Right atrium auricular region (tissue), 2 donors: ENCODE measurements at regions not wholly inside any gene's neighbourhood (a gene's known extent, or its start where the extent isn't known, plus 50 kb on each side); places are given as distances from the start of the nearest gene placed in this dataset.

Experiments used
- DNase-seq: peaks from one replicate; pipeline ENCODE4 v3.0.0-alpha.2; 2019; ENCODE audit warnings: low spot score
- H3K27ac ChIP-seq, 2 donors: fragments of 200-600 bp; sonication (generic); 1 replicate in 1 of 2; 2 replicates in 1 of 2; pipeline ENCODE4 v1.5.1; 2016 to 2019
- H3K27me3 ChIP-seq, 2 donors: fragments of 200-600 bp; sonication (generic); one replicate each; pipeline versions ENCODE4 v1.5.1 to v1.6.0; 2017 to 2019
- H3K36me3 ChIP-seq: fragments of 200-600 bp; sonication (generic); one replicate; pipeline ENCODE4 v1.5.1; 2016
- H3K4me1 ChIP-seq, 2 donors: fragments of 200-600 bp; sonication (generic); one replicate each; pipeline versions ENCODE4 v1.5.1 to v1.6.0; 2017 to 2019
- H3K4me3 ChIP-seq, 2 donors: fragments of 200-600 bp; sonication (generic); 1 replicate in 1 of 2; 2 replicates in 1 of 2; pipeline ENCODE4 v1.5.1; 2017 to 2019; ENCODE audit warnings: mild to moderate bottlenecking in 1 of 2, moderate library complexity in 1 of 2
- H3K9me3 ChIP-seq, 2 donors: fragments of 200-600 bp; sonication (generic); one replicate each; pipeline ENCODE4 v1.5.1; 2019
- TF ChIP-seq, protein P1 (sequence below), 2 donors: fragments of 200-600 bp; sonication (generic); IDR thresholded peaks; one replicate each; pipeline ENCODE4 v1.5.1; 2019; ENCODE audit warnings: antibody characterized with exemption in 2 of 2

DNA sequence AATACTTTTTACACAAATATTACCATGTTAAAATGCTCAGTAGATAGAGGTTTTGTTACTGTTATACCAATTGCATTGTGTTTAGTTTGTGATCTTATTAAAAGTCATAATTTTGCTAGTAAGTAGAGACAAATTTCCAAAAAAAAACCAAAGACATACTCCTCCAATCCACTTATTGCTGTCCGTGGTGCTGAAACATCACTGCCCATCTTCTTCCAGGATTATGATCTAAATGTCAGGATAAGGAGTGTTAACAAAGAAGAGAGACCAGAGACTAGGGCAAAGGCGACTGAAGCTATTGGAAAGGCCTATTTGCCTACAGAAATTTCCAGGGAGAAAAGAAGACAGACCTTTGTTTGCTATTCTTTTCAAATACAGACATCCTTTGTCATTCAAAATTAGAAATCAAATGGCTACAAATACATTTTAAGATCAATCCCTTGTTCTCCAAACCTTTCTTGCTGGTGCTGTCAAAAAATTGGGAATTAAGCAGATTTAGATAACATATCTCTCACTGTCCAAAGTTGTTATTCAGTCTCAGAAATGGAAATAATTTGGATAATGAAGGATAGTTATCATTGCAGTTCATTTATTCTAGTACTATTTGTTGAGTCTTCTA is 199.7 kb downstream of the C11orf91 start:
- Histone ChIP-seq H3K36me3 (no peaks in the 10 kb centered on the region), H3K27ac (no peak overlapping the region), H3K4me3 (no peak overlapping the region), H3K4me1 (no peaks in the 10 kb centered on the region), H3K27me3 (no peaks in the 10 kb centered on the region), H3K9me3 (no peaks in the 10 kb centered on the region)
- DNase-seq, result no peak
- TF ChIP-seq, protein P1, sequence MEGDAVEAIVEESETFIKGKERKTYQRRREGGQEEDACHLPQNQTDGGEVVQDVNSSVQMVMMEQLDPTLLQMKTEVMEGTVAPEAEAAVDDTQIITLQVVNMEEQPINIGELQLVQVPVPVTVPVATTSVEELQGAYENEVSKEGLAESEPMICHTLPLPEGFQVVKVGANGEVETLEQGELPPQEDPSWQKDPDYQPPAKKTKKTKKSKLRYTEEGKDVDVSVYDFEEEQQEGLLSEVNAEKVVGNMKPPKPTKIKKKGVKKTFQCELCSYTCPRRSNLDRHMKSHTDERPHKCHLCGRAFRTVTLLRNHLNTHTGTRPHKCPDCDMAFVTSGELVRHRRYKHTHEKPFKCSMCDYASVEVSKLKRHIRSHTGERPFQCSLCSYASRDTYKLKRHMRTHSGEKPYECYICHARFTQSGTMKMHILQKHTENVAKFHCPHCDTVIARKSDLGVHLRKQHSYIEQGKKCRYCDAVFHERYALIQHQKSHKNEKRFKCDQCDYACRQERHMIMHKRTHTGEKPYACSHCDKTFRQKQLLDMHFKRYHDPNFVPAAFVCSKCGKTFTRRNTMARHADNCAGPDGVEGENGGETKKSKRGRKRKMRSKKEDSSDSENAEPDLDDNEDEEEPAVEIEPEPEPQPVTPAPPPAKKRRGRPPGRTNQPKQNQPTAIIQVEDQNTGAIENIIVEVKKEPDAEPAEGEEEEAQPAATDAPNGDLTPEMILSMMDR (IDR thresholded peaks at IDR 0.05), result no peak

DNA sequence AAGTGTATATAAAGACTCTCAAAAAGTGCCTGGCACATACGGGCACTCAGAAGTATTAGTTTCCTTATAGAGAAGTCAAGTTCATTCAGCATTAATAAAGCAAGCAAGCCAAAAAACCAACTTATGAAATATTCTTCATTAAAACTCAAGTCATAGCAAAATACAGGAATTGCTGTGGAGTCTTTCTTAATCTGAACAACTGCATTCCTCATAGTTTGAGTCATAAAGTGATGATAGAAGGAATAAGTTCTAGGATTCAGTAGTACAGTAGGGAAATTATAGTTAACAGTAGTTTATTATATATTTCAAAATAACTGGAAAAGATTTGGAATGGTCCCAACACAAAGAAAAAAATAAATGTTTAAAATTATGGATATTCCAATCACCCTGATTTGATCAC is 200.3 kb downstream of the C11orf91 start:
- Histone ChIP-seq H3K27ac (no peak overlapping the region), H3K36me3 (no peaks in the 10 kb centered on the region), H3K4me1 (no peaks in the 10 kb centered on the region), H3K9me3 (no peaks in the 10 kb centered on the region), H3K4me3 (no peak overlapping the region), H3K27me3 (no peaks in the 10 kb centered on the region)
- TF ChIP-seq, protein P1 (IDR thresholded peaks at IDR 0.05), result no peak
- DNase-seq, result no peak

DNA sequence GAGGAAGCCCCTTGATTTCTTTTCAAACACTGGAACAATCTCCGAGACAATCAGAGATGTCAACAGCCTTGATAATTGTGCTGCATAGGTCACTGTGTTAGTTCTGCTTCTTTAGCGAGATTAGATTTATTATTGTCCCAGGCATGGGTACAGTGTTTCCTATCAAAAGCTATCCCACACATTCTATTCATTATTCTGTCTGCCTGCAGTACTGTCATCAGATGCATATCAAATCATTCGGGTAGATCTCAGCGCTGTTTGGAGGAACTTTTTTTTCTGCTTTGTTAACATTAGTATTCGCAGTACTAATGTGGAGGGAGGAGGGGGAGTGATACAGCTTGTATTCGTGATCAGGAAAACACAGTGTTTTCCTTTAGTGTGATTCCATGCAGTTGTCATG is 208.0 kb downstream of the C11orf91 start:
- TF ChIP-seq, protein P1 (IDR thresholded peaks at IDR 0.05), result no peak
- Histone ChIP-seq H3K27ac (no peak overlapping the region), H3K4me1 (no peaks in the 10 kb centered on the region), H3K36me3 (no peaks in the 10 kb centered on the region), H3K4me3 (no peak overlapping the region), H3K9me3 (no peaks in the 10 kb centered on the region), H3K27me3 (no peaks in the 10 kb centered on the region)
- DNase-seq, result no peak

DNA sequence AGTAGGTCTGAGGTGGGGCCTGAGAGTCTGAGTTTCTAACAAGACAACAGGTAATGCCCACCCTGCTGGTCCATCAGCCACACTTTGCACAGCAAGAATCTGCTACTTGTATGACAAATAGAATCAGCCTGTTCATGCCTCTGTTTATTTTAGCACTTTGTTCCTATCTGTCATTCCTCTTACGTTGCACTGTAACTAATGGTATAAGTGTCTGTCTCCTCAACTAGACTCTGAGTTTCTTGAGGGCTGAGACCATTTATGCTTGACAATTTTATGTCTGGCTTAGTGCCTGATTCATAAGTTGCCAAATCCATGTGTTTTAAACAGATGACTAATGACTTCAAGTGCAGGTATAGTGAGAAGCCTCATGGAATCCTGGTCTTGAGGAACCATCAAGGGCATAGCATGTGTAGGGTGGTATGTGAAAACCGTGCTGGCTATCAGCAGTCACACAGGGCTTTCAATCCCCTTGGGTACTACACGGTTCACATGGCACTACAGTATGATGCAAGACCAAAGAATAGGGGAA is 209.7 kb downstream of the C11orf91 start:
- no peaks in the 10 kb centered on the region for H3K9me3 ChIP-seq
- TF ChIP-seq, protein P1 (IDR thresholded peaks at IDR 0.05), result no peak

DNA sequence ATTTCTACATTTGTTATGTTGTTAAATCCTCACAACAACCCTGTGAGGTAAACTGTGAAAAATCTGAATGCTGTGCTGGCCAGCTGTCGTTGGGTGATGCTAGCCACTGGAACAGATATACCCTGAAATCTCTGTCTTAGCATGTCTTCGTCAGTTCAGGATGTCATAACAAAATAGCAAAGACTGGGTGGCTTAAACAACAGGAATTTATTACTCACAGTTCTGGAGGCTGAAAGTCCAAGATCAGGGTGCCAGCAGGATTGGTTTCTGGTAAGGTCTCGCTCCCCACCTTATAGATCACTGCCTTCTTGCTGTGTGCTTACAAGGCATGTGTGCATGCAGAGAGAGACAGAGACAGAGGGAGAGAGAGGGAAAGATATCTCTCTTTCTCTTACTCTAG is 211.7 kb downstream of the C11orf91 start:
- no peak overlapping the region for H3K4me3 ChIP-seq
- no peaks in the 10 kb centered on the region for H3K4me1 ChIP-seq
- DNase-seq, result no peak
- H3K27me3 ChIP-seq, result no peaks in the 10 kb centered on the region
- no peak overlapping the region for H3K27ac ChIP-seq
- TF ChIP-seq, protein P1 (IDR thresholded peaks at IDR 0.05), result no peak
- H3K36me3 ChIP-seq, result no peaks in the 10 kb centered on the region
- H3K9me3 ChIP-seq, result no peaks in the 10 kb centered on the region

More for the DNA sequence above, 209.7 kb downstream of the C11orf91 start:
- DNase-seq, result no peak
- H3K36me3 ChIP-seq, result no peaks in the 10 kb centered on the region
- no peaks in the 10 kb centered on the region for H3K27me3 ChIP-seq
- H3K27ac ChIP-seq, result no peak overlapping the region
- no peaks in the 10 kb centered on the region for H3K4me1 ChIP-seq
- no peak overlapping the region for H3K4me3 ChIP-seq

DNA sequence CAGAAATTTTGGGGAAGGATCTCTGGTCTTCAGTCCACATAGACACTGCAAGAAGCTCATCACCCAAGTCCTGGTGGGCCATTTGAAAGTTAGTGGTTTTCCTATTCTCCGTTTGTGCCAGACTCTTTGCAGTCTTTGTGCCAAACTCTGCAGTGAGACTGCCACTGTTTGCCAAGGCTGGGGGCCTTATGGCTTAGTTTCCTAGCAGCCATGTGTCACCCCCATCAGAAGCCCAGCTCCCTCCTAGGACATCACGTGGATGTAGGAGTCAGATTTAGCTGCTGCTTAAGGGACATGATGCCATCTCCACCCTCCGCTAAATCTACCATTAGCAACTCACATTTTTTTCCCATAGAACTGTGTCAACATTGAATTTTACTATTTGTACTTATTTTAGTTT is 220.0 kb downstream of the C11orf91 start:
- Histone ChIP-seq H3K4me3 (no peak overlapping the region), H3K27ac (no peak overlapping the region), H3K36me3 (no peaks in the 10 kb centered on the region), H3K27me3 (no peaks in the 10 kb centered on the region), H3K9me3 (no peaks in the 10 kb centered on the region), H3K4me1 (no peaks in the 10 kb centered on the region)
- DNase-seq, result no peak
- TF ChIP-seq, protein P1 (IDR thresholded peaks at IDR 0.05), result no peak
